K562 (cell line): ENCODE measurements at regions not wholly inside any gene's neighbourhood (a gene's known extent, or its start where the extent isn't known, plus 50 kb on each side); places are given as distances from the start of the nearest gene placed in this dataset.

ENCODE experiments used
- ATAC-seq: fragments of 200-7000 bp; cut with Tn5 transposase; 3 replicates; pipeline ENCODE4 v1.9.1; 2020; ENCODE audit warnings: moderate library complexity
- BruUV-seq: library from RNA; stranded (reverse); fragments of 400-500 nt; replicated peaks from 2 replicates; lab custom pipeline; 2021; lab: Mats Ljungman, UMichigan
- CTCF ChIA-PET: fragments of 300-600 bp; formaldehyde crosslinking; extraction: SDS; loops from one replicate; lab custom pipeline; 2021; ENCODE audit warnings: low intra/inter-chr PET ratio; lab: Yijun Ruan, JAX
- POLR2A ChIA-PET: fragments of 300-600, 350-650 bp; sonication (Branson Sonifier 250); formaldehyde crosslinking; extraction: SDS; loops from one replicate; lab custom pipeline; 2021; ENCODE audit warnings: antibody characterized with exemption, inconsistent platforms; lab: Yijun Ruan, JAX
- DNase-seq, 4 experiments: peaks; one replicate each; pipeline versions ENCODE4 v3.0.0 to v3.0.0-alpha.2; 2011 to 2018; ENCODE audit warnings: low spot score in 3 of 4, mixed read lengths in 3 of 4; ENCODE audit errors: extremely low read depth in 1 of 4
- FAIRE-seq: peaks from 2 replicates; lab custom pipeline; 2011; peaks lifted over from hg19 to GRCh38; lab: Jason Lieb, UNC
- H2AFZ ChIP-seq: 2 replicates; pipeline ENCODE4 v1.6.0; 2011; ENCODE audit warnings: low read depth, low read length, control low read depth, inconsistent platforms
- H3K27ac ChIP-seq: fragments of 200-600 bp; 3 replicates; pipeline ENCODE4 v1.8.0; 2011; ENCODE audit warnings: low read depth, mild to moderate bottlenecking, control low read depth, inconsistent platforms, low read length, moderate library complexity, mixed read lengths; ENCODE audit errors: extremely low read depth
- H3K27me3 ChIP-seq, 2 experiments: fragments of 300-600 bp in 1 of 2; 2 replicates in 1 of 2; 3 replicates in 1 of 2; pipeline versions ENCODE4 v1.6.0 to v1.8.0; 2011; ENCODE audit warnings: inconsistent platforms in 2 of 2, low read length in 2 of 2, mild to moderate bottlenecking in 1 of 2, mixed read lengths in 1 of 2, moderate library complexity in 1 of 2; ENCODE audit not compliant: control insufficient read depth in 2 of 2, insufficient read depth in 2 of 2
- H3K36me3 ChIP-seq: fragments of 300-600 bp; 3 replicates; pipeline ENCODE4 v1.8.0; 2011; ENCODE audit warnings: mild to moderate bottlenecking, low read length, inconsistent platforms; ENCODE audit not compliant: control insufficient read depth, insufficient read depth
- H3K4me1 ChIP-seq, 2 experiments: fragments of 200-600 bp in 1 of 2; replicated peaks in 1 of 2; 2 replicates in 1 of 2; 3 replicates in 1 of 2; pipeline versions ENCODE4 v1.5.1 to v1.8.0; 2011; ENCODE audit warnings: inconsistent platforms in 2 of 2, low read length in 2 of 2, mild to moderate bottlenecking in 1 of 2, mixed read lengths in 1 of 2, moderate library complexity in 1 of 2; ENCODE audit not compliant: control insufficient read depth in 2 of 2, insufficient read depth in 2 of 2
- H3K4me2 ChIP-seq: 2 replicates; pipeline ENCODE4 v1.6.1; 2011; ENCODE audit warnings: low read length, control low read depth, inconsistent platforms, mixed read lengths; ENCODE audit not compliant: insufficient read depth
- H3K4me3 ChIP-seq: fragments of 200-600 bp; sonication (generic), shearing (Covaris generic); 2 replicates; pipeline ENCODE4 v1.5.1; 2016; ENCODE audit warnings: control low read depth, inconsistent platforms
- H3K79me2 ChIP-seq: fragments of 200-600 bp; 3 replicates; pipeline ENCODE4 v1.8.0; 2011; ENCODE audit warnings: low read length, inconsistent platforms; ENCODE audit not compliant: control insufficient read depth, insufficient read depth
- H3K9ac ChIP-seq, 2 experiments: 2 replicates each; pipeline versions ENCODE4 v1.6.0 to v1.6.1; 2011; ENCODE audit warnings: low read depth in 2 of 2, low read length in 2 of 2, control low read depth in 1 of 2, inconsistent platforms in 1 of 2, mild to moderate bottlenecking in 1 of 2, mixed read lengths in 1 of 2; ENCODE audit not compliant: insufficient read depth in 1 of 2
- H3K9me1 ChIP-seq: one replicate; pipeline ENCODE4 v1.6.0; 2011; ENCODE audit warnings: inconsistent platforms, mild to moderate bottlenecking, low read length, moderate library complexity; ENCODE audit not compliant: control insufficient read depth, insufficient read depth
- H3K9me3 ChIP-seq: replicated peaks from 2 replicates; pipeline ENCODE4 v1.5.1; 2011; ENCODE audit warnings: low read depth, low read length, inconsistent platforms; ENCODE audit not compliant: control insufficient read depth, insufficient read depth
- H4K20me1 ChIP-seq: replicated peaks from 2 replicates; pipeline ENCODE4 v1.6.1; 2011; ENCODE audit warnings: low read length, inconsistent platforms, mixed read lengths; ENCODE audit not compliant: control insufficient read depth, insufficient read depth
- BRF1 ChIP-seq: IDR thresholded peaks from 3 replicates; pipeline ENCODE4 v1.6.1; 2011; ENCODE audit warnings: borderline replicate concordance, mild to moderate bottlenecking; ENCODE audit not compliant: insufficient read length; ENCODE audit errors: extremely low read depth
- CEBPG ChIP-seq, 3 experiments: fragments of 200-800 bp in 1 of 3; sonication (Bioruptor generic) in 1 of 3; sonication (generic) in 1 of 3; formaldehyde crosslinking in 1 of 3; IDR thresholded peaks in 2 of 3; conservative IDR thresholded peaks in 1 of 3; 2 replicates each; pipeline versions ENCODE4 v1.6.1 to v1.8.0; 2016 to 2022; ENCODE audit warnings: missing compliant biosample characterization in 2 of 3, missing genetic modification characterization in 2 of 3, mild to moderate bottlenecking in 1 of 3, missing genetic modification reagents in 1 of 3
- CREB3L1 ChIP-seq: fragments of 450-650 bp; IDR thresholded peaks from 2 replicates; pipeline ENCODE4 v1.6.1; 2014; ENCODE audit warnings: low read depth, mild to moderate bottlenecking, moderate library complexity, borderline replicate concordance
- EP400 ChIP-seq: fragments of 450-650 bp; IDR thresholded peaks from 2 replicates; pipeline ENCODE4 v1.6.1; 2017; ENCODE audit warnings: antibody characterized with exemption, mild to moderate bottlenecking, moderate library complexity
- KLF1 ChIP-seq: fragments of 450-650 bp; IDR thresholded peaks from 2 replicates; pipeline ENCODE4 v1.6.1; 2016; ENCODE audit warnings: missing genetic modification characterization, missing compliant biosample characterization
- PREB ChIP-seq: sonication (generic); formaldehyde crosslinking; IDR thresholded peaks from 2 replicates; pipeline ENCODE4 v1.8.1; 2023; ENCODE audit warnings: mild to moderate bottlenecking, missing genetic modification reagents
- RCOR1 ChIP-seq, 2 experiments: IDR thresholded peaks; 2 replicates each; pipeline ENCODE4 v1.6.1; 2012; ENCODE audit warnings: low read depth in 2 of 2, low read length in 2 of 2, borderline replicate concordance in 1 of 2, improper control_type of control experiment in 1 of 2
- SMAD4 ChIP-seq: fragments of 250-450 bp; sonication (Bioruptor Pico); conservative IDR thresholded peaks from 2 replicates; pipeline ENCODE4 v1.8.0; 2021; ENCODE audit warnings: inconsistent platforms, mild to moderate bottlenecking, moderate library complexity
- SMARCC2 ChIP-seq: fragments of 450-650 bp; IDR thresholded peaks from 2 replicates; pipeline ENCODE4 v1.6.1; 2017; ENCODE audit warnings: antibody characterized with exemption, moderate library complexity, mild to moderate bottlenecking, low read depth
- ZBTB49 ChIP-seq: sonication (generic); formaldehyde crosslinking; IDR thresholded peaks from 2 replicates; pipeline ENCODE4 v1.8.0; 2022; ENCODE audit warnings: missing genetic modification reagents, mild to moderate bottlenecking, borderline replicate concordance
- ZC3H4 ChIP-seq: sonication (generic); formaldehyde crosslinking; IDR thresholded peaks from 2 replicates; pipeline ENCODE4 v1.9.0; 2021; ENCODE audit warnings: missing genetic modification reagents, borderline replicate concordance
- ZNF212 ChIP-seq: fragments of 450-650 bp; formaldehyde crosslinking; IDR thresholded peaks from 2 replicates; pipeline ENCODE4 v1.4.0; 2020; ENCODE audit warnings: mild to moderate bottlenecking
- WGBS: fragments of 100-300 bp; shearing (Covaris generic); methylation state at CpG from one replicate; pipeline ENCODE4 v1.1.6; 2016; ENCODE audit warnings: low coverage, mixed read lengths; ENCODE audit not compliant: insufficient coverage; ENCODE audit errors: missing lambda C conversion rate; 5-methylcytosine and 5-hydroxymethylcytosine counted together
- in situ Hi-C: fragments of 300-500 bp; cut with MboI; formaldehyde crosslinking; loops from 4 replicates; pipeline ENCODE4 v1.15.0; 2018; ENCODE audit warnings: inconsistent platforms, mixed read lengths
- intact Hi-C: fragments of 100-400 bp; cut with micrococcal nuclease; formaldehyde crosslinking; loops from 2 replicates; pipeline ENCODE4 v1.14.2; 2022
- TF ChIP-seq, protein P1 (sequence below): fragments of 250-450 bp; sonication (Bioruptor Pico); IDR thresholded peaks from 2 replicates; pipeline ENCODE4 v1.5.0; 2021

DNA sequence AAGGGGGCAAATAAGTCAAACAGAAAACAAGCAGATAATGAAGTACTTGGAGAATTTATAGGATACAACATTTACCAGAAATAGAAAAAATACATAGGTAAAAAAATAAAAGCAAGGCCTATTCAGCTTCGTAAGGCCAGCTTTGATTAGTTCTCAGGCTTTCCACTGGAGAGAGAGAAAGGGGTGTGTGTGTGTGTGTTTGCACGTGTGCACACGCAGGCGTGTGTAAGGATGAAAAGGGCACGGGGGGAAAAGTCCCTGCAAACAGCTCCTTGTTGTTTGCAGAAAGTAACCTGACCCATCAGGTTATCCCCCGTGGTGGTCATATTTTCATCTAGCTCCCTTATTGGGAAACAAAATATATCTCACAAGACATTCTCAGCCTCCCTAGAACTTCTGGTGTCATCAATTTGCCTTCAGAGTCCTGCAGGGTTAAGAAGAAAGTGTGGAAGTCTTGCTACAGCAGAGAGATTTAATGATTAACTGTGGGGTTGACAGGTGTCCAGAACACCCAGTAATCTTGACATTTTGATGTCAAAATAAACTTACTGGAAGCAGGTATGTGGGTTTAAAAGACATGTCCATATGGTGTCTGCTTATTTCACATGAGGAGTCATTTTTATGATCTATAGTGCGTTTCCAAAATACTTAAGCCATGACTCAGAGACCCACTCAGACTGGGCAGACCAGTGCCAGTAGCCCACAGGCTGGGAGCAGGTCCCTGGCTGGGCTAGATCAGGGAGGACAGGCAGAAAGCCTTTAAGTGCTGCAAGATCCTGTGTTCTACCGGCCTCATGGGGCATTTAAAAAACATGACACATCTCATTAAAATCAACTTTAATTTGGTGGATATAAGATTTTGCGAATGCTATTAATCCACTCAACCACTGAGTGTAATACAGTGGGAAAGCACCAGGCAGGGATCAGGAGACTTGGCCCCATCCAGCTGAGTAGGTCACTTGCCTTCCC is 487.6 kb upstream of the CAMK1G start:
- FAIRE-seq: no peak
- CTCF ChIA-PET: no interaction called here
- TF ChIP-seq BRF1 (no peak), SMAD4 (CRISPR knock-in tag) (no peak), CEBPG (CRISPR knock-in tag; IDR thresholded peaks at IDR 0.05) (no peak), CEBPG (tag; conservative IDR thresholded peaks at IDR 0.05 in 1 of 2, IDR thresholded peaks at IDR 0.05 in 1 of 2) (no peak), ZBTB49 (no peak), ZNF212 (CRISPR knock-in tag) (no peak), SMARCC2 (no peak), KLF1 (tag) (no peak), EP400 (no peak), RCOR1 (IDR thresholded peaks at IDR 0.05; ENCODE audit: borderline replicate concordance in 1 of 2, low read depth in 2 of 2, low read length in 2 of 2) (no peak), PREB (CRISPR knock-in tag) (no peak), CREB3L1 (no peak), ZC3H4 (CRISPR knock-in tag) (no peak)
- TF ChIP-seq, protein P1, sequence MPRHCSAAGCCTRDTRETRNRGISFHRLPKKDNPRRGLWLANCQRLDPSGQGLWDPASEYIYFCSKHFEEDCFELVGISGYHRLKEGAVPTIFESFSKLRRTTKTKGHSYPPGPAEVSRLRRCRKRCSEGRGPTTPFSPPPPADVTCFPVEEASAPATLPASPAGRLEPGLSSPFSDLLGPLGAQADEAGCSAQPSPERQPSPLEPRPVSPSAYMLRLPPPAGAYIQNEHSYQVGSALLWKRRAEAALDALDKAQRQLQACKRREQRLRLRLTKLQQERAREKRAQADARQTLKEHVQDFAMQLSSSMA (CRISPR knock-in tag): no peak

More for the DNA sequence above, 487.6 kb upstream of the CAMK1G start:
- H2AFZ ChIP-seq: no peak overlapping the region
- no peaks in the 10 kb centered on the region for H3K4me1 ChIP-seq
- no peak overlapping the region for H3K4me2 ChIP-seq
- POLR2A ChIA-PET: no interaction called here
- no peak overlapping the region for H3K27ac ChIP-seq
- no peak for DNase-seq
- intact Hi-C loops (no loop called here), in situ Hi-C loops (no loop called here)
- ATAC-seq: no peak
- no peak overlapping the region for H3K9ac ChIP-seq
- no TSS peak for BruUV-seq
- no peaks in the 10 kb centered on the region for H4K20me1 ChIP-seq
- H3K79me2 ChIP-seq: no peaks in the 10 kb centered on the region
- no peaks in the 10 kb centered on the region for H3K9me3 ChIP-seq
- H3K27me3 ChIP-seq: no peaks in the 10 kb centered on the region
- no peaks in the 10 kb centered on the region for H3K9me1 ChIP-seq
- no peaks in the 10 kb centered on the region for H3K36me3 ChIP-seq
- WGBS: 2% methylated on average over 9 of the region's 9 CpGs
- H3K4me3 ChIP-seq: no peak overlapping the region
